CD14-positive monocyte (primary cell): ENCODE measurements at regions not wholly inside any gene's neighbourhood (a gene's known extent, or its start where the extent isn't known, plus 50 kb on each side); places are given as distances from the start of the nearest gene placed in this dataset.

Experiments
- DNase-seq, 3 donors: peaks; one replicate each; pipeline ENCODE4 v3.0.0-alpha.2; 2011 to 2022
- H2AFZ ChIP-seq: 2 replicates; pipeline ENCODE4 v1.6.0; 2012; ENCODE audit warnings: mild to moderate bottlenecking, low read depth, low read length, inconsistent platforms; ENCODE audit not compliant: insufficient read depth, poor library complexity, severe bottlenecking
- H3K27ac ChIP-seq, 2 donors: 1 replicate in 1 of 2; 2 replicates in 1 of 2; pipeline ENCODE4 v1.5.1; 2012 to 2013; ENCODE audit warnings: low read length in 2 of 2, control low read depth in 1 of 2, inconsistent platforms in 1 of 2, low read depth in 1 of 2, mild to moderate bottlenecking in 1 of 2
- H3K27me3 ChIP-seq, 2 donors: one replicate each; pipeline versions ENCODE4 v1.6.0 to v1.6.1; 2011 to 2013; ENCODE audit warnings: low read length in 2 of 2; ENCODE audit not compliant: control insufficient read depth in 2 of 2, insufficient read depth in 2 of 2
- H3K36me3 ChIP-seq, 2 donors: replicated peaks in 1 of 2; 1 replicate in 1 of 2; 2 replicates in 1 of 2; pipeline versions ENCODE4 v1.5.1 to v1.6.1; 2012 to 2013; ENCODE audit warnings: low read length in 2 of 2, control low read depth in 1 of 2, inconsistent platforms in 1 of 2, mild to moderate bottlenecking in 1 of 2; ENCODE audit not compliant: insufficient read depth in 2 of 2, control insufficient read depth in 1 of 2
- H3K4me1 ChIP-seq, 2 donors: 1 replicate in 1 of 2; 2 replicates in 1 of 2; pipeline versions ENCODE4 v1.5.1 to v1.6.1; 2012 to 2013; ENCODE audit warnings: low read length in 2 of 2, control low read depth in 1 of 2, inconsistent platforms in 1 of 2, mild to moderate bottlenecking in 1 of 2, moderate library complexity in 1 of 2; ENCODE audit not compliant: insufficient read depth in 2 of 2, control insufficient read depth in 1 of 2
- H3K4me2 ChIP-seq: replicated peaks from 2 replicates; pipeline ENCODE3; 2012; ENCODE audit warnings: low read length, moderate library complexity, mild to moderate bottlenecking; ENCODE audit not compliant: poor library complexity, severe bottlenecking; ENCODE audit errors: extremely low read depth
- H3K4me3 ChIP-seq, 3 experiments: fragments of 200-600 bp in 1 of 3; sonication (generic) in 1 of 3; replicated peaks in 1 of 3; 1 replicate in 2 of 3; 2 replicates in 1 of 3; pipeline ENCODE4 v1.5.1; 2011 to 2013; ENCODE audit warnings: low read length in 3 of 3, mild to moderate bottlenecking in 3 of 3, control low read depth in 2 of 3, low read depth in 2 of 3, inconsistent platforms in 1 of 3, moderate library complexity in 1 of 3
- H3K79me2 ChIP-seq: 2 replicates; pipeline ENCODE4 v1.6.0; 2012; ENCODE audit warnings: mild to moderate bottlenecking, control low read depth, inconsistent platforms, low read length, moderate library complexity; ENCODE audit not compliant: insufficient read depth
- H3K9ac ChIP-seq: 2 replicates; pipeline ENCODE4 v1.6.0; 2017; ENCODE audit warnings: low read length, mild to moderate bottlenecking; ENCODE audit not compliant: insufficient read depth, poor library complexity, severe bottlenecking
- H3K9me3 ChIP-seq, 2 donors: replicated peaks in 1 of 2; 1 replicate in 1 of 2; 2 replicates in 1 of 2; pipeline versions ENCODE4 v1.5.1 to v1.6.1; 2012 to 2013; ENCODE audit warnings: low read length in 2 of 2, control low read depth in 1 of 2; ENCODE audit not compliant: control insufficient read depth in 1 of 2, insufficient read depth in 1 of 2
- H4K20me1 ChIP-seq: 2 replicates; pipeline ENCODE4 v1.6.0; 2012; ENCODE audit warnings: mild to moderate bottlenecking, low read length, control low read depth, moderate library complexity; ENCODE audit not compliant: insufficient read depth
- H3K27ac Mint-ChIP-seq, 7 donors: one replicate each; pipeline ENCODE4 v1.8.0; 2020; ENCODE audit warnings: mild to moderate bottlenecking in 7 of 7, mixed read lengths in 7 of 7, moderate library complexity in 6 of 7, inconsistent platforms in 2 of 7
- H3K27me3 Mint-ChIP-seq, 3 donors: one replicate each; pipeline ENCODE4 v1.8.0; 2021 to 2022; ENCODE audit warnings: low read depth in 3 of 3, mild to moderate bottlenecking in 3 of 3, mixed read lengths in 3 of 3, moderate library complexity in 3 of 3, inconsistent platforms in 1 of 3
- H3K36me3 Mint-ChIP-seq, 2 donors: one replicate each; pipeline ENCODE4 v1.8.0; 2020; ENCODE audit warnings: mixed read lengths in 2 of 2, inconsistent platforms in 1 of 2, mild to moderate bottlenecking in 1 of 2
- H3K4me1 Mint-ChIP-seq: one replicate; pipeline ENCODE4 v1.8.0; 2020; ENCODE audit warnings: mild to moderate bottlenecking, mixed read lengths
- H3K4me3 Mint-ChIP-seq, 2 donors: one replicate each; pipeline ENCODE4 v1.8.0; 2020; ENCODE audit warnings: mild to moderate bottlenecking in 2 of 2, mixed read lengths in 2 of 2, moderate library complexity in 1 of 2
- H3K9me3 Mint-ChIP-seq, 7 donors: one replicate each; pipeline ENCODE4 v1.8.0; 2020 to 2022; ENCODE audit warnings: mixed read lengths in 7 of 7, mild to moderate bottlenecking in 6 of 7, moderate library complexity in 6 of 7, inconsistent platforms in 2 of 7
- CTCF ChIP-seq: fragments of 200-600 bp; IDR thresholded peaks from one replicate; pipeline ENCODE4 v1.8.0; 2022; ENCODE audit warnings: antibody characterized with exemption, mild to moderate bottlenecking
- WGBS: methylation state at CpG from one replicate; pipeline ENCODE4 v1.1.5; 2013; ENCODE audit warnings: missing lambda C conversion rate; ENCODE audit not compliant: insufficient coverage; 5-methylcytosine and 5-hydroxymethylcytosine counted together
- intact Hi-C, 2 donors: fragments of 100-400 bp; cut with micrococcal nuclease; formaldehyde crosslinking; loops; one replicate each; pipeline versions ENCODE4 v1.15.0 to v1.15.1; 2023

GRCh38 chr9:2933165-2934095 lies 89.5 kb upstream of the PUM3 start:
- Histone ChIP-seq H4K20me1 (no peaks in the 10 kb centered on the region), H3K27me3 (no peaks in the 10 kb centered on the region), H3K9me3 (peaks cover 0 to 31% of the 10 kb centered on the region in 2 donors), H3K79me2 (no peaks in the 10 kb centered on the region), H2AFZ (no peak overlapping the region), H3K27ac (no peak overlapping the region), H3K36me3 (no peaks in the 10 kb centered on the region), H3K9ac (no peak overlapping the region), H3K4me1 (no peaks in the 10 kb centered on the region), H3K4me2 (no peak overlapping the region), H3K4me3 (no peak overlapping the region)
- Mint-ChIP-seq H3K9me3 (peaks cover 6 to 25% (median 10%) of the 10 kb centered on the region in 7 donors), H3K4me3 (no peak overlapping the region), H3K27me3 (no peaks in the 10 kb centered on the region), H3K27ac (no peak overlapping the region), H3K36me3 (no peaks in the 10 kb centered on the region), H3K4me1 (no peaks in the 10 kb centered on the region)
- 97% methylated on average over 46 of the region's 47 CpGs for WGBS
- intact Hi-C loops = no loop called here
- no peak for TF ChIP-seq CTCF
- no peak for DNase-seq

GRCh38 chr9:2928411-2928810 lies 84.5 kb upstream of the PUM3 start:
- TF ChIP-seq CTCF = no peak
- no CpG with 5 or more reads among the region's 3 CpGs for WGBS
- no peaks in the 10 kb centered on the region for H3K36me3 ChIP-seq
- H3K9ac ChIP-seq = no peak overlapping the region
- no peak overlapping the region for H2AFZ ChIP-seq
- Mint-ChIP-seq H3K27ac (no peak overlapping the region), H3K27me3 (no peaks in the 10 kb centered on the region), H3K4me1 (no peaks in the 10 kb centered on the region), H3K9me3 (peaks cover 0 to 14% (median 4%) of the 10 kb centered on the region in 7 donors), H3K4me3 (no peak overlapping the region), H3K36me3 (no peaks in the 10 kb centered on the region)
- no peaks in the 10 kb centered on the region for H3K27me3 ChIP-seq
- no peaks in the 10 kb centered on the region for H3K4me1 ChIP-seq
- DNase-seq = no peak
- no peak overlapping the region for H3K4me2 ChIP-seq
- no peak overlapping the region for H3K27ac ChIP-seq
- no peak overlapping the region for H3K4me3 ChIP-seq
- peaks cover 0 to 10% of the 10 kb centered on the region in 2 donors for H3K9me3 ChIP-seq
- intact Hi-C loops = no loop called here
- no peaks in the 10 kb centered on the region for H4K20me1 ChIP-seq
- H3K79me2 ChIP-seq = no peaks in the 10 kb centered on the region
